Loucy (cell line): ENCODE measurements at regions not wholly inside any gene's neighbourhood (a gene's known extent, or its start where the extent isn't known, plus 50 kb on each side); places are given as distances from the start of the nearest gene placed in this dataset.

Source experiments
- H2AFZ ChIP-seq: fragments of 200-600 bp; sonication (generic); 2 replicates; pipeline ENCODE4 v1.6.0; 2016; ENCODE audit warnings: antibody characterized with exemption, mild to moderate bottlenecking, low read length, moderate library complexity
- H3F3A ChIP-seq: fragments of 200-600 bp; 2 replicates; pipeline ENCODE4 v1.6.0; 2016; ENCODE audit warnings: antibody characterized with exemption, low read depth, mild to moderate bottlenecking
- H3K27me3 ChIP-seq: fragments of 200-600 bp; sonication (generic); 2 replicates; pipeline ENCODE4 v1.6.1; 2014; ENCODE audit warnings: low read length, mild to moderate bottlenecking; ENCODE audit not compliant: insufficient read depth, poor library complexity, severe bottlenecking
- H3K36me3 ChIP-seq: fragments of 200-600 bp; sonication (generic); 2 replicates; pipeline ENCODE4 v1.6.1; 2016; ENCODE audit warnings: low read length; ENCODE audit not compliant: insufficient read depth
- H3K4me1 ChIP-seq: fragments of 200-600 bp; sonication (generic); 2 replicates; pipeline ENCODE4 v1.5.1; 2014; ENCODE audit warnings: low read length, mild to moderate bottlenecking; ENCODE audit not compliant: insufficient read depth, poor library complexity, severe bottlenecking
- H3K4me2 ChIP-seq: fragments of 200-600 bp; sonication (generic); 2 replicates; pipeline ENCODE4 v1.6.0; 2014; ENCODE audit warnings: antibody characterized with exemption, low read length, low read depth, mild to moderate bottlenecking; ENCODE audit not compliant: poor library complexity, severe bottlenecking
- H3K4me3 ChIP-seq: fragments of 200-600 bp; sonication (generic); 2 replicates; pipeline ENCODE4 v1.5.1; 2014; ENCODE audit warnings: low read length, mild to moderate bottlenecking, mixed read lengths; ENCODE audit not compliant: poor library complexity, severe bottlenecking
- H3K79me2 ChIP-seq: fragments of 200-600 bp; sonication (generic); 2 replicates; pipeline ENCODE4 v1.6.1; 2014; ENCODE audit warnings: low read length; ENCODE audit not compliant: insufficient read depth
- H3K9ac ChIP-seq: fragments of 200-600 bp; sonication (generic); 2 replicates; pipeline ENCODE4 v1.6.0; 2014; ENCODE audit warnings: mild to moderate bottlenecking, low read depth, low read length, moderate library complexity; ENCODE audit not compliant: poor library complexity, severe bottlenecking
- H3K9me2 ChIP-seq: fragments of 200-600 bp; sonication (generic); replicated peaks from 2 replicates; pipeline ENCODE4 v1.6.1; 2016; ENCODE audit warnings: low read depth, low read length, mixed read lengths
- H3K9me3 ChIP-seq: fragments of 200-600 bp; sonication (generic); 2 replicates; pipeline ENCODE4 v1.6.1; 2014; ENCODE audit warnings: mild to moderate bottlenecking, antibody characterized with exemption, low read length, low read depth; ENCODE audit not compliant: insufficient read depth
- H4K20me1 ChIP-seq: fragments of 200-600 bp; sonication (generic); 2 replicates; pipeline ENCODE4 v1.6.0; 2014; ENCODE audit warnings: antibody characterized with exemption, low read length, mild to moderate bottlenecking; ENCODE audit not compliant: insufficient read depth, poor library complexity, severe bottlenecking
- CTCF ChIP-seq: fragments of 200-600 bp; sonication (generic); conservative IDR thresholded peaks from 2 replicates; pipeline ENCODE4 v1.5.1; 2014; ENCODE audit warnings: mild to moderate bottlenecking, antibody characterized with exemption, low read length
- EZH2phosphoT487 ChIP-seq: fragments of 200-600 bp; IDR thresholded peaks from 2 replicates; pipeline ENCODE4 v1.6.1; 2018; ENCODE audit warnings: antibody characterized with exemption, mild to moderate bottlenecking, moderate library complexity, borderline replicate concordance

- Histone ChIP-seq H3K79me2 (no peaks in the 10 kb centered on the region), H3K27me3 (no peaks in the 10 kb centered on the region), H3K9me2 (no peaks in the 10 kb centered on the region), H3K36me3 (no peaks in the 10 kb centered on the region), H3K9ac (no peak overlapping the region), H3K4me1 (no peaks in the 10 kb centered on the region), H3F3A (no peaks in the 10 kb centered on the region), H4K20me1 (no peaks in the 10 kb centered on the region), H3K9me3 (no peaks in the 10 kb centered on the region), H3K4me3 (no peak overlapping the region), H2AFZ (no peak overlapping the region), H3K4me2 (no peak overlapping the region)
- no peak for TF ChIP-seq EZH2phosphoT487
- TF ChIP-seq CTCF, result no peak
Measured at GRCh38 chr5:171592736-171593135, 173.3 kb downstream of the FGF18 start.

- no peak overlapping the region for H3K4me2 ChIP-seq
- no peak overlapping the region for H3K9ac ChIP-seq
- no peaks in the 10 kb centered on the region for H3F3A ChIP-seq
- no peaks in the 10 kb centered on the region for H3K9me3 ChIP-seq
- H3K9me2 ChIP-seq, result no peaks in the 10 kb centered on the region
- H4K20me1 ChIP-seq, result no peaks in the 10 kb centered on the region
- no peak overlapping the region for H2AFZ ChIP-seq
- H3K79me2 ChIP-seq, result no peaks in the 10 kb centered on the region
- H3K36me3 ChIP-seq, result no peaks in the 10 kb centered on the region
- TF ChIP-seq EZH2phosphoT487, result no peak
- TF ChIP-seq CTCF, result no peak
- no peaks in the 10 kb centered on the region for H3K27me3 ChIP-seq
- H3K4me1 ChIP-seq, result no peaks in the 10 kb centered on the region
- no peak overlapping the region for H3K4me3 ChIP-seq
Measured at GRCh38 chr5:171593401-171593800, 174.0 kb downstream of the FGF18 start.

- H3K9ac ChIP-seq, result no peak overlapping the region
- no peaks in the 10 kb centered on the region for H3F3A ChIP-seq
- H3K79me2 ChIP-seq, result no peaks in the 10 kb centered on the region
- TF ChIP-seq EZH2phosphoT487, result no peak
- TF ChIP-seq CTCF, result no peak
- H3K27me3 ChIP-seq, result no peaks in the 10 kb centered on the region
- no peak overlapping the region for H2AFZ ChIP-seq
- no peak overlapping the region for H3K4me2 ChIP-seq
- no peaks in the 10 kb centered on the region for H3K4me1 ChIP-seq
- H3K4me3 ChIP-seq, result no peak overlapping the region
- H4K20me1 ChIP-seq, result no peaks in the 10 kb centered on the region
- H3K36me3 ChIP-seq, result no peaks in the 10 kb centered on the region
- H3K9me3 ChIP-seq, result no peaks in the 10 kb centered on the region
- H3K9me2 ChIP-seq, result no peaks in the 10 kb centered on the region
Measured at GRCh38 chr5:171593976-171594375, 174.5 kb downstream of the FGF18 start.
